HG03378 (cell line): ENCODE measurements at regions not wholly inside any gene's neighbourhood (a gene's known extent, or its start where the extent isn't known, plus 50 kb on each side); places are given as distances from the start of the nearest gene placed in this dataset.
"Not testable (repeated sequence)": the region's sequence is repeated elsewhere in the genome, so short reads cannot be mapped to it uniquely, and the experiment has no call there.

Experiments used
- ATAC-seq: cut with Tn5 transposase; IDR thresholded peaks from one replicate; pipeline ENCODE4 v1.9.1; 2021; ENCODE audit warnings: mild to moderate bottlenecking, moderate library complexity; ENCODE audit not compliant: unreplicated experiment

GRCh38 chr9:106179191-106179590 lies 484.9 kb downstream of the TMEM38B start:
- no peak for ATAC-seq

DNA sequence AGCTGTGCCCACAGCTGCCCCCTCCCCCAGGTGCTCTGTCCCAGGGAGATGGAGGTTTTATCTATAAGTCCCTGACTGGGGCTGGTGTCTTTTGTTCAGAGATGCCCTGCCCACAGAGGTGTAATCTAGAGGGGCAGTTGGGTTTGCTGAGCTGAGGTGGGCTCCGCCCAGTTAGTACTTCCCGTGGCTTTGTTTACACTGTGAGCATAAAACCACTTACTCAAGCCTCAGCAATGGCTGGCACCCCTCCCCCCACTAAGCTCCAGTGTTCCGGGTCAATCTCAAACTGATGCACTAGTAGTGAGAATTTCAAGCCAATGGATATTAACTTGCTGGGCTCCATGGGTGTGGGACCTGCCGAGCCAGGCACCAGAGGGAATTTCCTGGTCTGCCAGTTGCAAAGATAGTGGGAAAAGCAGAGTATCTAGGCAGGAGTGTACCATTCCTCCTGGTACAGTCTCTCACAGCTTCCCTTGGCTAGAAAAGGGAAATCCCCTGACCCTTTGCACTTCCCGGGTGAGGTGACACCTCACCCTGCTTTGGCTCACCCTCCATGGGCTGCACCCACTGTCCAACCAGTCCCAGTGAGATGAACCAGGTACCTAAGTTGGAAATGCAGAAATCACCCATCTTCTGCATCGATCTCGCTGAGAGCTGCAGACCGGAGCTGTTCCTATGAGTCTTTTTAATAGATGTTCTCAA lies 509.6 kb downstream of the TMEM38B start:
- not testable (repeated sequence) for ATAC-seq

- ATAC-seq: no peak
Observed at GRCh38 chr9:106207298-106207697, 513.0 kb downstream of the TMEM38B start.

DNA sequence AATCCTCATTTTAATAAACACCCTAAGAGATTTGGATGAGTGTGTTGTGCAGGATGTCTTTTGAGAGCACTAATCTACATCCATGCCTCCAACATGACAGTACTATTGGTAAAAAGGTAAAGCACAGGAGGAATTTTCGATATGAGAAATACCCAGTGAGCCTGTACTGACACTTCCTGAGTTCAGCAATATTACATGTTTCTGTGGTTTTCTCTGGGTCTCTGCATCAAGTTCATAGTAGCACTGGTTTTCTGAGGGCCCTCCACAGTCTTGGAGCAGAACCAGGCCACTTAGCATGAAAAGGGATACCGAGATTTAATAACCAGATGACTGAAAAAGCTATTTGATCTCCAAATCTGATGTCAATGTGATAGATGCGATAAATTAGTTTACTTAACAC lies 524.1 kb downstream of the TMEM38B start:
- ATAC-seq: no peak

- ATAC-seq: peak; percentile 71
Observed at GRCh38 chr9:106218854-106219253, 524.5 kb downstream of the TMEM38B start.

GRCh38 chr9:106220415-106220814 lies 526.1 kb downstream of the TMEM38B start:
- no peak for ATAC-seq

DNA sequence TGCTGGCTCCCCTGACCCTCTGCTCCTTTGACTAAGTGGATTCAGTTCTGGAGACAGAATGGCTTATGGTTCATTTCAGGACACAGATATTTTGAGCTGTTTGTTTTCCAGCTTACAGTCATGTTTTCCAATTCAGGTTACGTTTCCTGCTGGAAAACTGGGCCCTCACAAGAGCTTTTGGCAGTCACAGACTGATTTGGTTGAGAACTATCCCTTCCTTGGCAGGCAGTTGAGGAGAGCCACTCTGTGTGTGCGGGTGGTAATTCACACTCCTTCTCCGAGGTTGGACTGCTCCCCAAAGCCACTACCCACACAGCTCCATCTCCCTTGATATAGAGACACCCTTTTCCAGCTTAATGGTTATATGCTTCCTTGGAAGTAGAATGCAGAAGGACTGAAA lies 534.5 kb downstream of the TMEM38B start:
- ATAC-seq: no peak

- ATAC-seq: no peak
Observed at GRCh38 chr9:106233116-106233515, 538.8 kb downstream of the TMEM38B start.

- not testable (repeated sequence) for ATAC-seq
Observed at GRCh38 chr9:106260908-106261307, 566.6 kb downstream of the TMEM38B start.

DNA sequence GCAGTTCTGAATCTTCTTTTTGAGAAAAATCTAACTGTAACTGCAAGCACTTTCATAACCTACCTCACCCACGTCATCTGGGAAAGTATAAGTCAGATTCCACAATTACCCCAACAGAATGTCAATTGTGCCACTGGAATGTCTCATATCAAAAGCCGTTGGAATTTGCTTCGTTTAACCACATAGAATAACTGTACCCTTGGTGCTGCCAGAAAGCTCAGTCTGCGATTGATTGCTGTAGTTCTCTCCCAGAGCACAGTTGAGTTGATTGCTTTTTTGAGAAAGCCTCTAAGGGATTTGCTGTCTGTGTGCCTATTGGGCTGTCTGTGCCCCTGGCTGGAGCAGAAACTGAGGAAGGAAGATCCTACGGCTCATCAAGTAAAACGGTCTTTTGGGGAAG lies 583.6 kb downstream of the TMEM38B start:
- no peak for ATAC-seq

DNA sequence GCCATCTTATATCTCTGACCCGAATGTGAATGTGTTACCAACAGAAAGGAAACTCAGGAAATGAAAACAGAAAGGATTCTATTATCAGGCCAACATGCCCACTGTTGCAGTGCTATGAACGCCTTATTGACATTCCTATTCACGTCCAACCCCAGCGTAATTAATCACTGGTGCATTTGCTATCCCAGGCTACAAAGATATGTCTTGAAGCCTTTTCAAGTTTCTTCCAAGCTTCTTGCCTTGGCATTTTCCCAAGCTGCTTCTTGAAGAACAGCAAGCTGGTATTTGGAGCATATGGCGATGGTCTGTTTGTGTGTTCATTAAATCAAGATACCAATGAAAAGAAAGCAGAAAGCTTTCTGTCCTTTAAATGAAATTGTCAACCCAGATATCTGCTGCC lies 579.2 kb upstream of the ZNF462 start:
- ATAC-seq: no peak

GRCh38 chr9:106284296-106284695 lies 578.7 kb upstream of the ZNF462 start:
- ATAC-seq: no peak

GRCh38 chr9:106286249-106286648 lies 576.7 kb upstream of the ZNF462 start:
- no peak for ATAC-seq

DNA sequence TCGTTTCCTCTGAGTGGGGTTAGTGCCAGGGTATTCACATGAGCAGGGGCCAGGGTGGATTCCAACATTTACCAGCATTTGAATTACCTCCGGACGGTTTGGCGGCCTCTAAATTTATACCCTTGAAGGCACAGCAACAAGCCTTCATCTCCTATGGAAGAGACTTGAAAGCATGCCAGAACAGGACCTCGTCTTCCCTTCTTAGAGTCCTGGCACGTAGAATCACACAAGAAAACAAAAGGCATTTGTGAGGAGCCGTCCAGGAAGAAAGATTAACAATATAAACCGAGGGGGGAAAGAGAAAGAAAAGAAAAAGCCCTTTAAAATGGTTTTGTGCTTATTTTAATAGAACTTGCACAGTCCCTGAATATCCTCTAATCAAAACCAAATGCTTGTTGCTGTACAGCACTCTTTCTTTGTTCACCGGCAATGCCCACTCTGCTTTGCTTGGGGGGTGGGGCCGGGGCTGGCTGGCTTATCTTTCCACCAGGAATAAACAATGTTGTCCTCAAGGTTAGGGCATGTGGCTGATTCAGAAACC lies 575.8 kb upstream of the ZNF462 start:
- ATAC-seq: no peak

DNA sequence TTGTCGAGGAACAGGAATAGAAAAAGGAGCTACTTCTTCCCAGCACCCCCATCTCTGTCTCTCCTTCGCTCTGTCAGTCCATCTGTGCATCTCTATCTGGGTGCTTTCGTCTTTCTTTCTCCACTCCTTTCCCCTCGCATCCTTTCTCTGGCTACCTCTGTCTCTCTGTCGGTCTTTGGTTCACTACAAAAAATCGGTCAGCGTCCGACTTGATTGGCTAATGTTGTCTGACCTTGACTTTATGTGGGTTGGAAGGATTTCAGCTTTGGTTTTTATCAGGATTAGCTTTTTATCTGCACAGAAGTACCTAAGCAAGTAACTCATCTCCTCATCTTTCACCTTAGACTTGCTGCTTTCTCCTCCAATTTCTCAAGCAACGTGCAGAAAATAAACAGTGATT lies 575.2 kb upstream of the ZNF462 start:
- no peak for ATAC-seq

- no peak for ATAC-seq
Observed at GRCh38 chr9:106288689-106289088, 574.3 kb upstream of the ZNF462 start.

GRCh38 chr9:106291786-106292185 lies 571.2 kb upstream of the ZNF462 start:
- ATAC-seq: no peak

GRCh38 chr9:106296426-106296825 lies 566.5 kb upstream of the ZNF462 start:
- ATAC-seq: no peak

DNA sequence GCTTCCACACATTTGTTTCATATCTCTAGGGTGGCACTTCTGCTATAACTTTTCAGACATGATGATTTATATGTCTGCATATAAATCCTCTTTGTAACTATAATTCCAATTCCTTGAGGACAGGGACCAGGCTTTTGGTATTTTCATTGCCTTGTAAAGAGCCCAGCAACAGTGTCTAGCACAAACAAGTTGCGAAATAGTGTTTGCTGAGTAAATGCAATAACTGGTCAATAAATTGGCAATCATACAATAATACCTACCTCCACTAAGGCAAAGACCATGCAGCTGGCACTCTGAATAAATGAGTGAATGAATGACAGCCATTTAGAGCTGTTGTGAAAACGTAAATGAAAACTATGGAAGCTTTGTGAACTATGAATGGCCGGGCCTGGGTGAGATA lies 564.0 kb upstream of the ZNF462 start:
- ATAC-seq: no peak

DNA sequence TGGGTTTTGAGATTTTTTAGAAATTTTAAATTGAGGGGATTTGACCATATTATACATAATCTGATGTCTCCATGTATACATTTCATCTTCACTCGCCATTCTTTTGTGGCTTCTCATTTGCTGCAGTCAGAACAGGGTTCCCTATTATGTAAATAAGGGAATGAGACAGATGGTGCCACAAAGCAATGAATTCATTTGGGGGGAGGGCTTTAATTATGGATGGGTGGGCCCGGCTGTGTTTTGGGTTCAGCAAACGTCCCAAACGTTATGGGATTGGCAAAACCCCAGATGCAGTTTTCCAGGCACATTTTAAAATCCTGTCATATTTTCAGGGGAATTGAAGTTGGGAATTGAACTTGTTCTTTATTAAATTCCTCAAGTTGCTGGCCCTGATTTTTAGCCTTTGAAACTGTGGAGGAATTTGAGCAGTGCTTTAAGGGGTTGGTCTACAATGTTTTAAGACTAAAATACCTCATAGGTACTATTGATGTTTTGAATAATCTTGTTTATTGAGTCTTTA lies 558.5 kb upstream of the ZNF462 start:
- no peak for ATAC-seq

DNA sequence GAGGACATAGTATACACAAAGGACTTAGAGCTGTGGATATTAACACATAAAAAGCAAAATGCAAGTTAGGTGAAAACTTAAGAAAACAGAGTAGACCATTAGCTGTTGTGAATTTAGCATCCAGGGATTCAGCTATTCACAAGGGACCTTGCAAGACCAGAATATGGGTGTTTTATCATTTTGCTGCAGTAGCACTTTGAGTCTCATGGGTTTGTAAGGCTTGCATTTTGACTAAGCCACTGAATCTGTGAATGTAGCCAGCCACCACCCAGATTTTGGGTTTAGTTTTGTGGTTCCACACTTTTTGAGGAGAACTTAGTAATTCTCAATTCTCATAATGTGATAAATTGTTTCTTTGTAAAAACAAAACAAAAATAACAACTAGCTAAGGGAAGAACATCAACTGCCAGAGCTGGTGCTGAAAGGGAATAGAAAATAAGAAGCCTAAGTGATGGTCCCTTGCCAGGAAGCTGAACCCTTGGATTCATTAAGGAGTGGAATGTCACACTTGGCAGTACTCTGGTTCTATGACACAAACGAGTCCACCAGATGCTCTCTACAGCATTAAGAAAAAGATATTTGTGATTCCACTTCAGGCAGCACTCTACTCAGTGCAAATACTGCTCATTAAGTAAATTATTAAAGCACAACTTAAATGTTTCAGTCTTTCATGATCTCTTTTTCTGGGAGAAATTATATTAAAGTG lies 557.4 kb upstream of the ZNF462 start:
- ATAC-seq: no peak

GRCh38 chr9:106307670-106308069 lies 555.3 kb upstream of the ZNF462 start:
- no peak for ATAC-seq
